Esophagus squamous epithelium (tissue), 4 donors: ENCODE measurements at regions not wholly inside any gene's neighbourhood (a gene's known extent, or its start where the extent isn't known, plus 50 kb on each side); places are given as distances from the start of the nearest gene placed in this dataset.

Source experiments
- POLR2A ChIP-seq, 4 donors: fragments of 450-650 bp; IDR thresholded peaks; one replicate each; pipeline ENCODE4 v1.6.1; 2017; ENCODE audit warnings: antibody characterized with exemption in 4 of 4, mild to moderate bottlenecking in 4 of 4, moderate library complexity in 3 of 4
- TF ChIP-seq, protein P1 (sequence below), 6 experiments: fragments of 450-650 bp in 4 of 6; fragments of 200-600 bp in 2 of 6; sonication (generic) in 2 of 6; IDR thresholded peaks; one replicate each; pipeline ENCODE4 v1.5.1; 2016 to 2019; ENCODE audit warnings: antibody characterized with exemption in 6 of 6, mild to moderate bottlenecking in 4 of 6, moderate library complexity in 4 of 6

DNA sequence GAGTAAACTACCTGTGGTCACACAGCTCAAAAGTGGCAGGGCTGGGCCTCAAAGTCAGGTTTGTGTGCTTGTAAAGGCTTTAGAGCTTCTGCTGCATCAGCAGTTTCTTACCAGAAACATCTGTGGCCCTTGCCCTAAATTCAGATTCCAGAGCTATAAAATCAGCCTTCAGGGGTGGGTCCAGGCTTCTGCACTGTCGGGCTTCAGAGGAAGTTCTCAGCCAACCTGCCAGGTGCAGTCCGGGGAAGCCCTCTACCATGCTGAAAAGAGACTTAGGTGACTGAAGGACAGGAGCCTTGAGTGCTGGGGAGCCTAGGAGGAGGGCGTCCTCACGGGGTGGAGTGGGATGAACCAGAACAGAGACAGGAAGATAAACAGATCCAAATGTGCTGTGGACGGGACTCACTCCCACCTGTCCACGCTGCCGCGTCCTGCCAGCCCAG lies 69.9 kb upstream of the HS6ST1 start:
- TF ChIP-seq, protein P1, sequence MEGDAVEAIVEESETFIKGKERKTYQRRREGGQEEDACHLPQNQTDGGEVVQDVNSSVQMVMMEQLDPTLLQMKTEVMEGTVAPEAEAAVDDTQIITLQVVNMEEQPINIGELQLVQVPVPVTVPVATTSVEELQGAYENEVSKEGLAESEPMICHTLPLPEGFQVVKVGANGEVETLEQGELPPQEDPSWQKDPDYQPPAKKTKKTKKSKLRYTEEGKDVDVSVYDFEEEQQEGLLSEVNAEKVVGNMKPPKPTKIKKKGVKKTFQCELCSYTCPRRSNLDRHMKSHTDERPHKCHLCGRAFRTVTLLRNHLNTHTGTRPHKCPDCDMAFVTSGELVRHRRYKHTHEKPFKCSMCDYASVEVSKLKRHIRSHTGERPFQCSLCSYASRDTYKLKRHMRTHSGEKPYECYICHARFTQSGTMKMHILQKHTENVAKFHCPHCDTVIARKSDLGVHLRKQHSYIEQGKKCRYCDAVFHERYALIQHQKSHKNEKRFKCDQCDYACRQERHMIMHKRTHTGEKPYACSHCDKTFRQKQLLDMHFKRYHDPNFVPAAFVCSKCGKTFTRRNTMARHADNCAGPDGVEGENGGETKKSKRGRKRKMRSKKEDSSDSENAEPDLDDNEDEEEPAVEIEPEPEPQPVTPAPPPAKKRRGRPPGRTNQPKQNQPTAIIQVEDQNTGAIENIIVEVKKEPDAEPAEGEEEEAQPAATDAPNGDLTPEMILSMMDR (IDR thresholded peaks at IDR 0.05): no peak
- no peak for TF ChIP-seq POLR2A (IDR thresholded peaks at IDR 0.05)
